Stimulated activated CD8-positive, alpha-beta memory T cell treated with anti-CD3 and anti-CD28 coated beads, Interleukin-15, amount 100 ng/mL, for 24 hours (primary cell): ENCODE measurements at regions not wholly inside any gene's neighbourhood (a gene's known extent, or its start where the extent isn't known, plus 50 kb on each side); places are given as distances from the start of the nearest gene placed in this dataset.

Source experiments
- DNase-seq: peaks from one replicate; pipeline ENCODE4 v3.0.0-alpha.2; 2020; ENCODE audit warnings: low read depth

- DNase-seq = no peak
Observed at GRCh38 chr9:109883623-109884022, 103.6 kb downstream of the PALM2AKAP2 start.

GRCh38 chr9:109886041-109886440, 106.0 kb downstream of the PALM2AKAP2 start:
- no peak for DNase-seq

GRCh38 chr9:109886617-109887016, 106.6 kb downstream of the PALM2AKAP2 start:
- no peak for DNase-seq

GRCh38 chr9:109887079-109887478, 107.1 kb downstream of the PALM2AKAP2 start:
- no peak for DNase-seq

GRCh38 chr9:109888695-109889094, 108.7 kb downstream of the PALM2AKAP2 start:
- DNase-seq = no peak

- DNase-seq = no peak
Observed at GRCh38 chr9:109889456-109889855, 109.5 kb downstream of the PALM2AKAP2 start.

- DNase-seq = no peak
Observed at GRCh38 chr9:109893241-109893640, 113.2 kb downstream of the PALM2AKAP2 start.

GRCh38 chr9:109894473-109894872, 114.5 kb downstream of the PALM2AKAP2 start:
- no peak for DNase-seq

GRCh38 chr9:109894921-109895758, 115.1 kb downstream of the PALM2AKAP2 start:
- DNase-seq = no peak

GRCh38 chr9:109901201-109901600, 121.2 kb downstream of the PALM2AKAP2 start:
- DNase-seq = no peak

GRCh38 chr9:109903515-109904138, 123.6 kb downstream of the PALM2AKAP2 start:
- no peak for DNase-seq

- no peak for DNase-seq
Observed at GRCh38 chr9:109904666-109905065, 124.7 kb downstream of the PALM2AKAP2 start.

- no peak for DNase-seq
Observed at GRCh38 chr9:109905472-109905871, 125.5 kb downstream of the PALM2AKAP2 start.

GRCh38 chr9:109906766-109907382, 126.9 kb downstream of the PALM2AKAP2 start:
- no peak for DNase-seq

- no peak for DNase-seq
Observed at GRCh38 chr9:109907400-109907799, 127.4 kb downstream of the PALM2AKAP2 start.

- DNase-seq = no peak
Observed at GRCh38 chr9:109907810-109908458, 127.9 kb downstream of the PALM2AKAP2 start.

GRCh38 chr9:109908459-109909390, 128.7 kb downstream of the PALM2AKAP2 start:
- no peak for DNase-seq

- no peak for DNase-seq
Observed at GRCh38 chr9:109910671-109911518, 130.9 kb downstream of the PALM2AKAP2 start.

GRCh38 chr9:109912082-109912582, 132.1 kb downstream of the PALM2AKAP2 start:
- no peak for DNase-seq
